ENCODE measurements at regions not wholly inside any gene's neighbourhood (a gene's known extent, or its start where the extent isn't known, plus 50 kb on each side); places are given as distances from the start of the nearest gene placed in this dataset.
"Not testable (repeated sequence)": the region's sequence is repeated elsewhere in the genome, so short reads cannot be mapped to it uniquely, and the experiment has no call there.

GRCh38 chr1:182003953-182004586 lies 57.4 kb downstream of the ZNF648 start:
- DNase-seq = no peak

DNA sequence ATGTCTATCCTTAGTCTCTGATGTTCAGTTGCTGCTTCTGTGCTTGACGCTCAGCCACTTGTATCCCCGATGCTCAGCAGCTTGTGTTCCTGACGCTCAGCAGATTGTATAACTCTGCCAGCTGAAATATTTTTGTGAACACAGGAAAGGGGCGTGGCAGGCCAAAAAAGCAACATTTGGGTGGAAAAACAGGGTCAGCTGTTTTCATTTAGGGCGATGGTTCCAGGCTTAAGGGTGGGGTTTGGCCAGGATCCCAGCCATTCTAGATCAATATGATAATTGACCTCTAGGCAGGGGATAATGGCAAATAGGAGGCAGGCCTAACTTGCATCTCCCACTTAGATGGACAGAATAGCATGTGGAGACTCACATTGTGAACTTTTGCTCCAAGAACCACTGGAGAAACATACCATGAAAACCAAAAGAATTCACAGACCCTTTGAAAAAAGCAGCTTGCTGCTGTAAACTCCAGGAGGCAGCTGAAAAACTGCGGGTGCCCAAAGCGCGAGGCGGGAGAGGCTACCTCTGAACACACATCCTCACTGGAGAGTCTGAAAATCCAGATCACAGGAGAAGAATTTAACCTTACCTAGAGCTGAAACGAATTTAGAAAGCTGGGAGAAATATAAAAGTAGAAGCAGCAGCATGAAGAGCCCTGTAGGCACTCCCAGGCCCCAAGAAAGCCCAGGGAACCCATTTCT lies 58.3 kb downstream of the ZNF648 start:
- no peak for DNase-seq

- DNase-seq = no peak
These were observed 58.9 kb downstream of the ZNF648 start for GRCh38 chr1:182002570-182002969.

DNA sequence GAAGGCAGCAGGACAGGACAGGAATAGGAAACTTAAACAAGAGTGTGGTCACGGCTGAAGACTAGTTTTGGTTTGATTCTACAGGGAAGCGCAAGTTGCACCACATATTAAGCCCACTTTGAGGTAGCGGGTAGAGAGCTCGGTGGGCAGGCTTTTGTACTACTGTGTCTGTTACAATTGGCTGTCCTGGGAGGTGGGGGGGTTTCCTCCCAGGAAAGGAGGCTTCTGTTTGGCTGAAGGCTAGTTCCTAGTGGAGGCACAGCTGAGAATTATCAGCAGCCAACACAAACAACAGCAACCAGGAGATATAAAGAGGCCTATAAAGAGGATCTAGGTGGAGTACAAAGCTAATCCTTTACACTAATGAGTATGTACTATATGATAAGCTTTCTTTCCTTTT lies 62.7 kb downstream of the ZNF648 start:
- DNase-seq = no peak

- DNase-seq = no peak
These were observed 69.4 kb downstream of the ZNF648 start for GRCh38 chr1:181992072-181992471.

GRCh38 chr1:181990728-181991127 lies 70.8 kb downstream of the ZNF648 start:
- DNase-seq = no peak

DNA sequence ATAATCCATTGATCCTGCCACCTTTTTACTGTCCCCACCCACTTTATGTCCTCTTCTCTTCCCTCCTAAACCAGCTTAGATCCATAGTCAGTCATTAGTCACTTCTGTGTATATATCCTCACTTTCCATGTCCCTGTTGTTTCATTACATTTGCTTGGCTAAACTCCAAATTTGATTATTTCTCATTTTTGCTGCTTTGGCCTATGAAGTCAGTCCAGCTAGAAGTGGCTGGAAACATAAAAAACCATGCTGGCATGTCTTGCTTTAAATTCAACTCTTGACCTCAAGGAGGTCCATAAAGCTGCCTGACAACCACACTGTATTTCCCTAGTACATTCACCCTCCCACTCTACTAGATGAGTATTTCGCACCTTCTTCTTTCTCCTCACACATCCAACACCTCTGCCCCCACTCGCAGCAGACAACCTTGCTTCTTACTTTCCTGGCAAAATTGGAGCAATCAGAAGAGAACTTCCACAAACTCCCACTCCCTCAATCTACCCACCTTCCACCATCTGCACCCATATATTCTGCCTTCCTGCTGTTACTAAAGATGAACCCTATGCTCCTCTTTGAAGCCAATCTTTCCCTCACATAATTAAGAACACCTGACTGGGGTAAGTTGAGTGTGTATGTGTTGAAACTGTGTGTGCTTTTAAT lies 72.1 kb downstream of the ZNF648 start:
- no peak for DNase-seq

DNA sequence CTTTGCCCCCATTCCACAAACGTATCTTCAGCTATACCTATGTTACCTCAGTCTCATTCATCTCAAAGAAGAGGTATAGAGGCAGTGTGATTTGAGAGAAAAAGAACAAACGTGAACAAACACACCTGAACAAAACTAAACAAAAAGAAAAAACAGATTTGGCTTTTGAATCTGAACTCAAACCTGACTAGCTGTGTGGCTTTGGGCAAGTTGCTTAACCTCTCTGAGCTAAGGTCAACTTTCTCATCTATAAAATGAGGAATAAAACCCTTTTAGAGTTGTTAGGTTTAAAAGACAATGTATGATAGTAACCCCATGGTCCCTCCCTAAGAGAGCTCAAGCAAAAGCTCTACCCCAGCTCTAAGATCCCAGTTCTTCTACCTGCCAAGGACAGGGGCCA lies 73.5 kb downstream of the ZNF648 start:
- DNase-seq = no peak

- no peak for DNase-seq
These were observed 74.1 kb downstream of the ZNF648 start for GRCh38 chr1:181987334-181987895.

- no peak for DNase-seq
These were observed 74.6 kb downstream of the ZNF648 start for GRCh38 chr1:181986907-181987305.

- no peak for DNase-seq
These were observed 75.3 kb downstream of the ZNF648 start for GRCh38 chr1:181985936-181986906.

GRCh38 chr1:181985281-181985680 lies 76.2 kb downstream of the ZNF648 start:
- DNase-seq = no peak

DNA sequence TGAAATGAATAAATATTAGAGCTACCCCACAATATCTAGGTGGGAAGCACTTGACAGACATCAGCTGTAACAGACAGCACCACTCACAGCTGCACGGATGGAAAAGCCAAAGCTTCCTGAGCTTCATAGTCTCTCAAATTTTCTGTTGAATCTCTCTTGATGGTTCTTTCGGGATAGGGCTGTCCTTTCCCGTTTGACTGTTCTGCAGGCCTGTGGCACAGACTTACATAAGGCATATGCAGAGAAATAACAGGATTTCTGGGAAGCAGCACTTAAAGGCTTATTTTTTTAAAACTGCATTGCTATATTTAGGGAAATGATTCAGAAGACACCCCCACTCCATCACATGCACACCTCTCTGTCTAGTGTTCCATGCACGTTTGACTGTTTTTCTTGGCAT lies 77.5 kb downstream of the ZNF648 start:
- DNase-seq = no peak

DNA sequence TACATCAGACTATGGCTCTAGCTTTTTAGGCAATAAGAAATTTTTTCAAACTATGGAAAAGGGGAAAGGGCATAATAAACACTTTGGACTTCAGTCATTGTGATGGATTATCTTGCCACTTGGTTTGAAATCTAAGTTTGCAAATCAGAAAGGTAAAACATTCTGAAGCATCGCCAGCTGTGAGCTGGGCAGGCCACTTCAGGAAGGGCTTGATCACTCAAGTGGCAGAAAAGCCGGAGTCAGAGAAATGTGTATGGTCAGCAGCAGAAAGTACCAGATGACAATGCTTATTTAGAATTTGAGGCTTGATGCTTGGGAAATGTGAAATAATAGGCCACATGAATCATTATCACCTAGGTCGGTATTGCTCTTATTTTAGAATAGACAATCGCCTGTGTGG lies 79.7 kb downstream of the ZNF648 start:
- no peak for DNase-seq

DNA sequence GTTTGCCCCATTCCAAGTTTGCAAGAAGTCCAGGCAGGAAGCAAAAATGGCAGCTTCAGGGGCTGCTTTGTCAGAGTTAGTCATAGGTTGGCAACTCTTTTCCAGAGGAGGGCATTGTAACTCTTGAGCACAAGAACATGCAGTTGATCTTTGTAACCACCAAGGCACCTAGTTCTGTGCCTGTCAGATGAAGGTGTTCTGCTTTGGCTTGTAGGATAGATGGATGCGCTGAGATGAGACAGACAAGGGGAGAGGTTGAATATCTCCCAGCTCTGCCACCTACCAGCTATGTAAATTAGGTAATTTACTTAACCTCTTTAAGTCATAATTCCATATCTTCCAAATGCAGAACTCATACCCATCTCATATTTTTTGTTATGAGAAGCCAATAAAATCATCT lies 89.3 kb downstream of the ZNF648 start:
- no peak for DNase-seq

DNA sequence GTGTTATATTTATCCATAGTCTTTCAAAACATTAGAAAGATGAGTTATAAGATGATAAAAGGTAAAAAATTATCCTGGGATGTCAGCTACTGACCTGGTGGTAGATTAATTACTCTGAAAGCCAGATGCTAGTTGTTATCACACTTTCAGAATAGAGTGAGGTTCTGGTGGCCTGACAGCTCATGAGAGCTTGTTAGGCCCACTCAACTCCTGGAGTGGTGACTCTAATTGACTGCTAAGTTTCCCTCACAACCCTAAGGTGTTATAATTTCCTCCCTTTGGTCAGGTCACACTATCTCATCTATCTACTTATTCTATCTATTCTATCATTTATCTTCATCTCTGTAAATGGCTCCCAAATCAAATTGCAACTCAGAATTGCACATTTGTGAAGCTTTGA lies 90.1 kb downstream of the ZNF648 start:
- DNase-seq = no peak

DNA sequence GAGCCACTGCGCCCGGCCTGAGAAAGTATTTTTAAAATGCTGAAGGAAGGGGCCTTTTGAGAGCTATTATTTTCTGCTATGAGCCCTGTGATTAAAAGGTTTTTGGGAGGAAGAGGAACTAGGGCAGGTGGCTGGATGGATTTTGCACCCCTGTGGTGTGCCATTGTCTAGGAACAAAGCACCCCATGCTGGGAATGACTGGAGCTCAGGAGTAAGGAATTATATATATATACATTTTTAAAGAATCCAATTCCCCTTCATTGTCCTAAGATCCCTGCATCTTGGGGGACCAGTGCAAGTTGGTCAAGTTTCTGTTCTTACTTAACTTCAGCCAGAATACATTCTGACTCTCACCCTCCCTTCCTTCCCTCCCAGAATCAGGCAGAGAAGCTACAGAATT lies 91.6 kb downstream of the ZNF648 start:
- no peak for DNase-seq

- not testable (repeated sequence) for DNase-seq
These were observed 106.8 kb downstream of the ZNF648 start for GRCh38 chr1:181954696-181955095.

DNA sequence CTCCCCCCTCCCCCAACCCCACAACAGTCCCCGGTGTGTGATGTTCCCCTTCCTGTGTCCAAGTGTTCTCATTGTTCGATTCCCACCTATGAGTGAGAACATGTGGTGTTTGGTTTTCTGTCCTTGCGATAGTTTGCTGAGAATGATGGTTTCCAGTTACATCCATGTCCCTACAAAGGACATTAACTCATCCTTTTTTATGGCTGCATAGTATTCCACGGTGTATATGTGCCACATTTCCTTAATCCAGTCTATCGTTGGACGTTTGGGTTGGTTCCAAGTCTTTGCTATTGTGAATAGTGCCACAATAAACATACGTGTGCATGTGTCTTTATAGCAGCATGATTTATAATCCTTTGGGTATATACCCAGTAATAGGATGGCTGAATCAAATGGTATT lies 107.3 kb downstream of the ZNF648 start:
- DNase-seq = not testable (repeated sequence)

DNA sequence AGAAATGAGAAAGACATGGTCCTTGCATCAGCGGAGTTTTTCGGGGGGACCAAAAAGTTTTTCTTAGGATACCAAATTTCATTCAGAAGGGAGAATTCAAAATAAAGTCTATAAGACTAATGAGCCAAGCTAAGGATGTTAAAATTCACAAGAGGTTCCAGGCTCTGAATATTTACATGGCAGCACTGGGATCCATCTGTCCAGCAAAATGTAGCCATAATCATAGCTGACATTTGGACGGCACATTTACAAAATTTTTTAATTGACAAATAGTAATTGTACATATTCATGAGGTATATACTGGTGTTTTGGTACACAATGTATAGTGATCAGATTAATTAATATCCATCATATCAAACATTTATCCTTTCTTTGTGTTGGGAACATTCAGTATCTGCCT lies 107.9 kb downstream of the ZNF648 start:
- DNase-seq = no peak

- no peak for DNase-seq
These were observed 110.3 kb downstream of the ZNF648 start for GRCh38 chr1:181951213-181951612.

DNA sequence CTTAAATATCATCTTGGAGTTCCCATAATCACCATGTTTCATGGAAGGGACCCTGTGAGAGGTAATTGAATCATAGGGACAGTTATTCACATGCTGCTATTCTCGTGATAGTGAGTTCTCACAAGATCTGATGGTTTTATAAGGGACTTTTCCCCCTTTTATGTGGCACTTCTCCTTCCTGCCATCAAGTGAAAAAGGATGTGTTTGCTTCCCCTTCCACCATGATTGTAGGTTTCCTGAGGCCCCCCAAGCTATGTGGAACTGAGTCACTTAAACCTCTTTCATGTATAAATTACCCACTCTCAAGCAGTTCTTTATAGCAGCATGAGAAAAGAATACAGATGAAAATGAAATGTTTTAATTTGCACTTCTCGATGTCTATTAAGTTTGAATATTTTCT lies 112.0 kb downstream of the ZNF648 start:
- DNase-seq = no peak

GRCh38 chr1:181948372-181948771 lies 113.1 kb downstream of the ZNF648 start:
- DNase-seq = no peak

Data from NCI-H526 treated with DMSO at 0.1 percent for 48 hours (cell line).